ENCODE measurements at regions not wholly inside any gene's neighbourhood (a gene's known extent, or its start where the extent isn't known, plus 50 kb on each side); places are given as distances from the start of the nearest gene placed in this dataset.
A peak's percentile ranks its signal among the peaks of the same experiment; 100 is the strongest.

GRCh38 chr20:50254466-50255079 lies 63.9 kb downstream of the CEBPB start:
- H3K9me3 ChIP-seq: no peaks in the 10 kb centered on the region
- no peaks in the 10 kb centered on the region for H3K36me3 ChIP-seq
- no peaks in the 10 kb centered on the region for H3K27me3 ChIP-seq
- H3K4me3 ChIP-seq (ENCODE audit: low read depth in 1 of 2, low read length in 1 of 2): no peak overlapping the region
- TF ChIP-seq CTCF (IDR thresholded peaks at IDR 0.05): no peak
- peaks cover 11 to 14% of the 10 kb centered on the region in 2 experiments for H3K4me1 ChIP-seq (ENCODE audit: control insufficient read depth in 1 of 2, insufficient read depth in 1 of 2, low read depth in 1 of 2, low read length in 1 of 2)
- H3K27ac ChIP-seq: no peak overlapping the region

GRCh38 chr20:50256577-50256976 lies 65.9 kb downstream of the CEBPB start:
- no peaks in the 10 kb centered on the region for H3K36me3 ChIP-seq
- H3K4me1 ChIP-seq (ENCODE audit: control insufficient read depth in 1 of 2, insufficient read depth in 1 of 2, low read depth in 1 of 2, low read length in 1 of 2): peaks cover 31 to 34% of the 10 kb centered on the region in 2 experiments
- no peaks in the 10 kb centered on the region for H3K27me3 ChIP-seq
- no peaks in the 10 kb centered on the region for H3K9me3 ChIP-seq
- no peak overlapping the region for H3K27ac ChIP-seq
- no peak overlapping the region for H3K4me3 ChIP-seq (ENCODE audit: low read depth in 1 of 2, low read length in 1 of 2)
- no peak for TF ChIP-seq CTCF (IDR thresholded peaks at IDR 0.05)

GRCh38 chr20:50257860-50258259 lies 67.2 kb downstream of the CEBPB start:
- Histone ChIP-seq H3K4me1 (ENCODE audit: control insufficient read depth in 1 of 2, insufficient read depth in 1 of 2, low read depth in 1 of 2, low read length in 1 of 2) (peaks cover 33 to 36% of the 10 kb centered on the region in 2 experiments), H3K27me3 (no peaks in the 10 kb centered on the region), H3K27ac (no peak overlapping the region), H3K36me3 (no peaks in the 10 kb centered on the region), H3K4me3 (ENCODE audit: low read depth in 1 of 2, low read length in 1 of 2) (no peak overlapping the region), H3K9me3 (no peaks in the 10 kb centered on the region)
- no peak for TF ChIP-seq CTCF (IDR thresholded peaks at IDR 0.05)

- peak overlapping the region in 1 of 2 experiments; percentile 11 for H3K4me3 ChIP-seq (ENCODE audit: low read depth in 1 of 2, low read length in 1 of 2)
- peak overlapping the region; percentile 95 for H3K27ac ChIP-seq
- no peaks in the 10 kb centered on the region for H3K9me3 ChIP-seq
- TF ChIP-seq CTCF (IDR thresholded peaks at IDR 0.05): no peak
- no peaks in the 10 kb centered on the region for H3K27me3 ChIP-seq
- H3K4me1 ChIP-seq (ENCODE audit: control insufficient read depth in 1 of 2, insufficient read depth in 1 of 2, low read depth in 1 of 2, low read length in 1 of 2): peaks cover 33 to 36% of the 10 kb centered on the region in 2 experiments
- no peaks in the 10 kb centered on the region for H3K36me3 ChIP-seq
These were observed 68.3 kb downstream of the CEBPB start for GRCh38 chr20:50258790-50259483.

- Histone ChIP-seq H3K4me3 (ENCODE audit: low read depth in 1 of 2, low read length in 1 of 2) (peak overlapping the region; percentile 11 to 36), H3K27me3 (no peaks in the 10 kb centered on the region), H3K4me1 (ENCODE audit: control insufficient read depth in 1 of 2, insufficient read depth in 1 of 2, low read depth in 1 of 2, low read length in 1 of 2) (peaks cover 33 to 38% of the 10 kb centered on the region in 2 experiments), H3K9me3 (no peaks in the 10 kb centered on the region), H3K36me3 (no peaks in the 10 kb centered on the region), H3K27ac (peak overlapping the region; percentile 95)
- TF ChIP-seq CTCF (IDR thresholded peaks at IDR 0.05): no peak
These were observed 69.3 kb downstream of the CEBPB start for GRCh38 chr20:50259705-50260478.
